Smooth muscle cell (in vitro differentiated cells): ENCODE measurements at regions not wholly inside any gene's neighbourhood (a gene's known extent, or its start where the extent isn't known, plus 50 kb on each side); places are given as distances from the start of the nearest gene placed in this dataset.

Source experiments
- DNase-seq: peaks from one replicate; lab custom pipeline; 2025; ENCODE audit not compliant: unreplicated experiment; lab: John Stamatoyannopoulos, UW
- H2AFZ ChIP-seq: fragments of 200-600 bp; sonication (generic); 2 replicates; pipeline ENCODE4 v1.6.0; 2016; ENCODE audit warnings: antibody characterized with exemption, low read depth, mild to moderate bottlenecking
- H3F3A ChIP-seq: fragments of 200-600 bp; sonication (generic); 2 replicates; pipeline ENCODE4 v1.6.0; 2017; ENCODE audit warnings: antibody characterized with exemption, low read depth
- H3K27ac ChIP-seq: fragments of 200-600 bp; sonication (generic); 2 replicates; pipeline ENCODE4 v1.5.1; 2016; ENCODE audit warnings: low read depth, mild to moderate bottlenecking
- H3K27me3 ChIP-seq: fragments of 200-600 bp; sonication (generic); 2 replicates; pipeline ENCODE4 v1.6.1; 2016; ENCODE audit warnings: low read depth, mild to moderate bottlenecking
- H3K36me3 ChIP-seq: fragments of 200-600 bp; sonication (generic); 2 replicates; pipeline ENCODE4 v1.5.1; 2016; ENCODE audit warnings: low read depth
- H3K4me1 ChIP-seq: fragments of 200-600 bp; sonication (generic); 2 replicates; pipeline ENCODE4 v1.5.1; 2016; ENCODE audit warnings: low read depth
- H3K4me2 ChIP-seq: fragments of 200-600 bp; sonication (generic); 2 replicates; pipeline ENCODE4 v1.6.0; 2016; ENCODE audit warnings: mild to moderate bottlenecking
- H3K4me3 ChIP-seq: fragments of 200-600 bp; sonication (generic); 2 replicates; pipeline ENCODE4 v1.5.1; 2016; ENCODE audit warnings: mild to moderate bottlenecking
- H3K79me2 ChIP-seq: fragments of 200-600 bp; sonication (generic); 2 replicates; pipeline ENCODE4 v1.6.0; 2016; ENCODE audit warnings: low read depth, mild to moderate bottlenecking
- H3K9ac ChIP-seq: fragments of 200-600 bp; sonication (generic); 2 replicates; pipeline ENCODE4 v1.6.0; 2016; ENCODE audit warnings: low read depth
- H3K9me3 ChIP-seq: fragments of 200-600 bp; sonication (generic); replicated peaks from 2 replicates; pipeline ENCODE4 v1.5.1; 2016; ENCODE audit warnings: low read depth
- H4K20me1 ChIP-seq: fragments of 200-600 bp; sonication (generic); 2 replicates; pipeline ENCODE4 v1.6.0; 2016; ENCODE audit warnings: low read depth
- CTCF ChIP-seq: fragments of 200-600 bp; sonication (generic); IDR thresholded peaks from 2 replicates; pipeline ENCODE4 v1.5.1; 2017; ENCODE audit warnings: borderline replicate concordance, mild to moderate bottlenecking, antibody characterized with exemption; ENCODE audit not compliant: insufficient read depth, poor library complexity, severe bottlenecking
- WGBS: methylation state at CpG from one replicate; pipeline ENCODE4 v1.1.7; 2016; ENCODE audit warnings: low lambda C conversion rate; 5-methylcytosine and 5-hydroxymethylcytosine counted together

DNA sequence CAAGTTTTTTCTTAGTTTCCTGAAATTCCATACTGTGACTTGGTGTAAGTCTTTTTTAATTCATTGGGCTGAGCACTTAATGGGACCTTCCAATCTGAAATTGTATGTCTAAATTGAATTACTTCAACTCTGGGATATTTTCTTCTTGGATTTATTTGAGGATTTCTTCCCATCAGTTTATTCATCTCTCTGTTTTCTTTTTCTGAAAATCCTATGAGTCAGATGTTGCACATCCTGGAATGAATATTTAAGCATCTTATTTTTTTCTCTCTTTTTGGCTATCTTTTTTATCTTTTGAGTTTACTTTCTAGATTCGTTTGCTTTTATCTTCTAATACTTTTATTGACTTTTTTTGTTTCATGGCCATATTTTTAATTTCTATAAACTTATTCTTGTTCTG, 55.4 kb upstream of the ACYP2 start:
- Histone ChIP-seq H3K36me3 (no peaks in the 10 kb centered on the region), H3F3A (peaks cover 6% of the 10 kb centered on the region), H4K20me1 (no peaks in the 10 kb centered on the region), H3K27me3 (no peaks in the 10 kb centered on the region), H3K9me3 (no peaks in the 10 kb centered on the region), H3K9ac (no peak overlapping the region), H3K79me2 (no peaks in the 10 kb centered on the region), H2AFZ (no peak overlapping the region), H3K4me3 (no peak overlapping the region), H3K4me1 (no peaks in the 10 kb centered on the region), H3K4me2 (no peak overlapping the region), H3K27ac (no peak overlapping the region)
- no peak for TF ChIP-seq CTCF
- DNase-seq: no peak
- 79% methylated on average over 1 of the region's 1 CpG for WGBS

- H3K4me3 ChIP-seq: no peak overlapping the region
- no peak for TF ChIP-seq CTCF
- H3F3A ChIP-seq: peaks cover 4% of the 10 kb centered on the region
- no peaks in the 10 kb centered on the region for H3K4me1 ChIP-seq
- H3K9me3 ChIP-seq: no peaks in the 10 kb centered on the region
- no peak overlapping the region for H2AFZ ChIP-seq
- no peaks in the 10 kb centered on the region for H3K79me2 ChIP-seq
- no peaks in the 10 kb centered on the region for H4K20me1 ChIP-seq
- no peak overlapping the region for H3K27ac ChIP-seq
- DNase-seq: no peak
- no peak overlapping the region for H3K4me2 ChIP-seq
- WGBS: 96% methylated on average over 3 of the region's 3 CpGs
- no peaks in the 10 kb centered on the region for H3K27me3 ChIP-seq
- no peaks in the 10 kb centered on the region for H3K36me3 ChIP-seq
- H3K9ac ChIP-seq: no peak overlapping the region
Measured at GRCh38 chr2:54059504-54059903, 55.9 kb upstream of the ACYP2 start.

DNA sequence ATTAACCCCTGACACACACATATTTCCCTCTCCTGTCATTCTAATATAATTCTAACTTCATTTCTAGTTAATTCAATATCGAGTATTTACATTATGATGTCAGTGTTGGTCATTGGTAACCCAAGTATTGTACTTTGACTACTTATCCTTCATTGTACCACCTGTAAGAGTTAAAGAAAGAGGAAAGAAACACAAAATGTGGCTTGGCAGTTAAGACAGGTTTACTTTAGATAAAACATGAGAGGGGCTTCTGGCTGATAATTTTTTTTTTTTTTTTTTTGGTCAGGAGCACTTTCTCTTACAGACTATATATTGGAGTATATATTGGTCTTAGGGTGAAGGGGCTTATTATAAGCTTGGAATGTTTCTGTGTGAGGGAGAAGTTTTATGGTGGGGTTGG, 57.0 kb upstream of the ACYP2 start:
- Histone ChIP-seq H3K9me3 (no peaks in the 10 kb centered on the region), H2AFZ (no peak overlapping the region), H3K79me2 (no peaks in the 10 kb centered on the region), H3K9ac (no peak overlapping the region), H4K20me1 (no peaks in the 10 kb centered on the region), H3F3A (no peaks in the 10 kb centered on the region), H3K4me3 (no peak overlapping the region), H3K27ac (no peak overlapping the region), H3K27me3 (no peaks in the 10 kb centered on the region), H3K36me3 (no peaks in the 10 kb centered on the region), H3K4me1 (no peaks in the 10 kb centered on the region), H3K4me2 (no peak overlapping the region)
- 95% methylated on average over 1 of the region's 1 CpG for WGBS
- no peak for DNase-seq
- TF ChIP-seq CTCF: no peak

- H2AFZ ChIP-seq: no peak overlapping the region
Measured at GRCh38 chr2:54054774-54055173, 60.6 kb upstream of the ACYP2 start.

More at GRCh38 chr2:54054774-54055173, 60.6 kb upstream of the ACYP2 start:
- H3K36me3 ChIP-seq: peaks cover 3% of the 10 kb centered on the region
- H3K9ac ChIP-seq: no peak overlapping the region
- H3K27me3 ChIP-seq: no peaks in the 10 kb centered on the region
- 96% methylated on average over 4 of the region's 4 CpGs for WGBS
- H3K79me2 ChIP-seq: no peaks in the 10 kb centered on the region
- H3K9me3 ChIP-seq: no peaks in the 10 kb centered on the region
- H4K20me1 ChIP-seq: no peaks in the 10 kb centered on the region
- DNase-seq: no peak
- H3F3A ChIP-seq: no peaks in the 10 kb centered on the region
- TF ChIP-seq CTCF: no peak
- H3K4me1 ChIP-seq: no peaks in the 10 kb centered on the region
- no peak overlapping the region for H3K4me2 ChIP-seq
- no peak overlapping the region for H3K27ac ChIP-seq
- no peak overlapping the region for H3K4me3 ChIP-seq
